ENCODE measurements at regions not wholly inside any gene's neighbourhood (a gene's known extent, or its start where the extent isn't known, plus 50 kb on each side); places are given as distances from the start of the nearest gene placed in this dataset.

DNA sequence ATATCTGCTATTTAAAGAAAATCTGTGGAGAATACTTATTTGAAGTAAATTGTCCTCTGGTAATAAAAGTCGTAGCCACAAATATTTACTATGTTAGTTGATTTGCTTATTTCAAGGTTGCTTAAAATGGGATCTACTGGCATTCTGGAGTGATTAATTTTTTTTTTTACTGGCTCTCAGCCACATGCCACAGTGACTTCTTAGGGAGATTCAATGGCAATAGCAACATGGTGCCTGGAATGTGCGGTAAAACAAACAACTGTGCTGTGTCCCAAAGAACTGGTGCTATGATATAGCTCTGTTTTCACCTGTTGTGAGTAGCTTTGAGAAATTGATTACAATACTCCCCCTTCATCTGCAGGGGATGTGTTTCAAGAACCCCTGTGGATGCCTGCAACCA lies 324.3 kb downstream of the GPAT3 start:
- TF ChIP-seq POLR2A (IDR thresholded peaks at IDR 0.05; ENCODE audit: low read length) (no peak), GATA1 (IDR thresholded peaks at IDR 0.05; ENCODE audit: low read depth, low read length) (no peak)
